ENCODE measurements at regions not wholly inside any gene's neighbourhood (a gene's known extent, or its start where the extent isn't known, plus 50 kb on each side); places are given as distances from the start of the nearest gene placed in this dataset.

DNA sequence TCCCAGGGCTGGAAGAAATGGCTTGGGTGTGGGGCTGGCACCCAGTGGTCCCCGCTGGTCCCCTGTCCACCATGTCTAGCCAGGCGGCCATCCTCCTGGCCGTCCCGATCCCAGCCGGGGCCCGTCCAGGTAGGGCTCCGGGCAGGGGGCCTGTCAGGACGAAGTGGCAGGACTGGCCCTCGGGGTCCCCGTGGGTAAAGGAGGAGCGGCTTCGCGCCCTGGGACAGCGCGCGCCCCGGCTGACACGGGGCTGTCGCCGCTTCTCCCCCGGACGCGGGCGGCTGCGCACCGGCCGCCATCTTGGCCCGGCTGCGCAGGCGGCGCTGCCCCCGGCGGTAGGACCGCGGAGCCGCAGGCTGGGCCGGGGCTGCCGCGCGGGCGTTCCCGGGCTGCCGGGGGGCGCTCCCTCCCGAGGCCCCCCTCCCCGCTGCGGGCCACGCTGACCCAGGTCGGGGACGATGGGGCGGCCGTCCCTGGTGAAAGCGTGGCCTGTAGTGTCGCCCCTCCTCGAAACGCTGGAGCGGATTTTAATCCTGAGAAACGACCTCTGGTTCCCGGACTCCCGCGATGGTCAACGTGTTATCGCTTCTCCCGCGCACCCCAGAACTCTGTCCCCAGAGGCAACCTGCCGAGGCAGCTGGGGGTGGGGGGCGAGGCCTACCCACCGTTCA, 60.4 kb upstream of the BCOR start:
- H3K4me3 ChIP-seq (replicated peaks; ENCODE audit: low read depth, low read length), result peak overlapping the region; percentile 33; the same call in 1 of the 2 replicates
- no peak for DNase-seq (ENCODE audit: extremely low read depth, insufficient read length)
- no peaks in the 10 kb centered on the region for H3K27me3 ChIP-seq (replicated peaks; ENCODE audit: control insufficient read depth, insufficient read depth, low read length)
- H3K36me3 ChIP-seq (ENCODE audit: control insufficient read depth, insufficient read depth, low read length), result no peaks in the 10 kb centered on the region
- TF ChIP-seq, protein P1, sequence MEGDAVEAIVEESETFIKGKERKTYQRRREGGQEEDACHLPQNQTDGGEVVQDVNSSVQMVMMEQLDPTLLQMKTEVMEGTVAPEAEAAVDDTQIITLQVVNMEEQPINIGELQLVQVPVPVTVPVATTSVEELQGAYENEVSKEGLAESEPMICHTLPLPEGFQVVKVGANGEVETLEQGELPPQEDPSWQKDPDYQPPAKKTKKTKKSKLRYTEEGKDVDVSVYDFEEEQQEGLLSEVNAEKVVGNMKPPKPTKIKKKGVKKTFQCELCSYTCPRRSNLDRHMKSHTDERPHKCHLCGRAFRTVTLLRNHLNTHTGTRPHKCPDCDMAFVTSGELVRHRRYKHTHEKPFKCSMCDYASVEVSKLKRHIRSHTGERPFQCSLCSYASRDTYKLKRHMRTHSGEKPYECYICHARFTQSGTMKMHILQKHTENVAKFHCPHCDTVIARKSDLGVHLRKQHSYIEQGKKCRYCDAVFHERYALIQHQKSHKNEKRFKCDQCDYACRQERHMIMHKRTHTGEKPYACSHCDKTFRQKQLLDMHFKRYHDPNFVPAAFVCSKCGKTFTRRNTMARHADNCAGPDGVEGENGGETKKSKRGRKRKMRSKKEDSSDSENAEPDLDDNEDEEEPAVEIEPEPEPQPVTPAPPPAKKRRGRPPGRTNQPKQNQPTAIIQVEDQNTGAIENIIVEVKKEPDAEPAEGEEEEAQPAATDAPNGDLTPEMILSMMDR (IDR thresholded peaks at IDR 0.05; ENCODE audit: insufficient read depth, low read length, poor library complexity, severe bottlenecking), result no peak

- Histone ChIP-seq H3K36me3 (ENCODE audit: control insufficient read depth, insufficient read depth, low read length) (no peaks in the 10 kb centered on the region), H3K27me3 (replicated peaks; ENCODE audit: control insufficient read depth, insufficient read depth, low read length) (no peaks in the 10 kb centered on the region), H3K4me3 (replicated peaks; ENCODE audit: low read depth, low read length) (no peak overlapping the region)
- DNase-seq (ENCODE audit: extremely low read depth, insufficient read length), result no peak
- TF ChIP-seq, protein P1 (IDR thresholded peaks at IDR 0.05; ENCODE audit: insufficient read depth, low read length, poor library complexity, severe bottlenecking), result no peak
These were observed 59.7 kb upstream of the BCOR start for GRCh38 chrX:40157228-40158035.

- H3K27me3 ChIP-seq (replicated peaks; ENCODE audit: control insufficient read depth, insufficient read depth, low read length), result no peaks in the 10 kb centered on the region
- DNase-seq (ENCODE audit: extremely low read depth, insufficient read length), result no peak
- TF ChIP-seq, protein P1 (IDR thresholded peaks at IDR 0.05; ENCODE audit: insufficient read depth, low read length, poor library complexity, severe bottlenecking), result no peak
- no peak overlapping the region for H3K4me3 ChIP-seq (replicated peaks; ENCODE audit: low read depth, low read length)
- no peaks in the 10 kb centered on the region for H3K36me3 ChIP-seq (ENCODE audit: control insufficient read depth, insufficient read depth, low read length)
These were observed 58.9 kb upstream of the BCOR start for GRCh38 chrX:40156470-40157227.

GRCh38 chrX:40155589-40156469, 58.1 kb upstream of the BCOR start:
- H3K36me3 ChIP-seq (ENCODE audit: control insufficient read depth, insufficient read depth, low read length), result no peaks in the 10 kb centered on the region
- peak overlapping the region; percentile 43 for H3K4me3 ChIP-seq (replicated peaks; ENCODE audit: low read depth, low read length)
- DNase-seq (ENCODE audit: extremely low read depth, insufficient read length), result no peak
- no peaks in the 10 kb centered on the region; the same call in 1 of the 2 replicates for H3K27me3 ChIP-seq (replicated peaks; ENCODE audit: control insufficient read depth, insufficient read depth, low read length)
- TF ChIP-seq, protein P1 (IDR thresholded peaks at IDR 0.05; ENCODE audit: insufficient read depth, low read length, poor library complexity, severe bottlenecking), result no peak

Measured in GM06990 (cell line).